CD1c-positive myeloid dendritic cell (primary cell): ENCODE measurements at regions not wholly inside any gene's neighbourhood (a gene's known extent, or its start where the extent isn't known, plus 50 kb on each side); places are given as distances from the start of the nearest gene placed in this dataset.
"Not testable (repeated sequence)": the region's sequence is repeated elsewhere in the genome, so short reads cannot be mapped to it uniquely, and the experiment has no call there.

Experiments used
- DNase-seq: peaks from one replicate; pipeline ENCODE4 v3.0.0-alpha.2; 2016; ENCODE audit errors: extremely low spot score

- DNase-seq: no peak
Measured at GRCh38 chr2:217001740-217002139, 141.9 kb upstream of the TNP1 start.

GRCh38 chr2:217000406-217000805 lies 140.5 kb upstream of the TNP1 start:
- no peak for DNase-seq

GRCh38 chr2:216996279-216996845 lies 136.5 kb upstream of the TNP1 start:
- DNase-seq: no peak

- DNase-seq: no peak
Measured at GRCh38 chr2:216994353-216994854, 134.5 kb upstream of the TNP1 start.

GRCh38 chr2:216992056-216992675 lies 132.3 kb upstream of the TNP1 start:
- DNase-seq: no peak

- no peak for DNase-seq
Measured at GRCh38 chr2:216991563-216991962, 131.7 kb upstream of the TNP1 start.

GRCh38 chr2:216989340-216990129 lies 129.7 kb upstream of the TNP1 start:
- DNase-seq: no peak

GRCh38 chr2:216987252-216987821 lies 127.5 kb upstream of the TNP1 start:
- no peak for DNase-seq

- DNase-seq: no peak
Measured at GRCh38 chr2:216985658-216986141, 125.8 kb upstream of the TNP1 start.

- no peak for DNase-seq
Measured at GRCh38 chr2:216984937-216985336, 125.1 kb upstream of the TNP1 start.

- DNase-seq: not testable (repeated sequence)
Measured at GRCh38 chr2:216981951-216982350, 122.1 kb upstream of the TNP1 start.

- not testable (repeated sequence) for DNase-seq
Measured at GRCh38 chr2:216980510-216980909, 120.6 kb upstream of the TNP1 start.

GRCh38 chr2:216974321-216975302 lies 114.7 kb upstream of the TNP1 start:
- DNase-seq: no peak

GRCh38 chr2:216971593-216971992 lies 111.7 kb upstream of the TNP1 start:
- DNase-seq: no peak

- no peak for DNase-seq
Measured at GRCh38 chr2:216970359-216970915, 110.6 kb upstream of the TNP1 start.

GRCh38 chr2:216967889-216968288 lies 108.0 kb upstream of the TNP1 start:
- DNase-seq: no peak

- DNase-seq: no peak
Measured at GRCh38 chr2:216960671-216961268, 100.9 kb upstream of the TNP1 start.

GRCh38 chr2:216959433-216959832 lies 99.6 kb upstream of the TNP1 start:
- no peak for DNase-seq

GRCh38 chr2:216956820-216957493 lies 97.1 kb upstream of the TNP1 start:
- DNase-seq: no peak

GRCh38 chr2:216951171-216951570 lies 91.3 kb upstream of the TNP1 start:
- DNase-seq: no peak
